CD4-positive, alpha-beta T cell treated with Interleukin-2 at 100 ng/mL for 4 hours (primary cell): ENCODE measurements at regions not wholly inside any gene's neighbourhood (a gene's known extent, or its start where the extent isn't known, plus 50 kb on each side); places are given as distances from the start of the nearest gene placed in this dataset.
"Not testable (repeated sequence)": the region's sequence is repeated elsewhere in the genome, so short reads cannot be mapped to it uniquely, and the experiment has no call there.

Experiments used
- DNase-seq: peaks from one replicate; pipeline ENCODE4 v3.0.0-alpha.2; 2020; ENCODE audit warnings: low spot score

DNA sequence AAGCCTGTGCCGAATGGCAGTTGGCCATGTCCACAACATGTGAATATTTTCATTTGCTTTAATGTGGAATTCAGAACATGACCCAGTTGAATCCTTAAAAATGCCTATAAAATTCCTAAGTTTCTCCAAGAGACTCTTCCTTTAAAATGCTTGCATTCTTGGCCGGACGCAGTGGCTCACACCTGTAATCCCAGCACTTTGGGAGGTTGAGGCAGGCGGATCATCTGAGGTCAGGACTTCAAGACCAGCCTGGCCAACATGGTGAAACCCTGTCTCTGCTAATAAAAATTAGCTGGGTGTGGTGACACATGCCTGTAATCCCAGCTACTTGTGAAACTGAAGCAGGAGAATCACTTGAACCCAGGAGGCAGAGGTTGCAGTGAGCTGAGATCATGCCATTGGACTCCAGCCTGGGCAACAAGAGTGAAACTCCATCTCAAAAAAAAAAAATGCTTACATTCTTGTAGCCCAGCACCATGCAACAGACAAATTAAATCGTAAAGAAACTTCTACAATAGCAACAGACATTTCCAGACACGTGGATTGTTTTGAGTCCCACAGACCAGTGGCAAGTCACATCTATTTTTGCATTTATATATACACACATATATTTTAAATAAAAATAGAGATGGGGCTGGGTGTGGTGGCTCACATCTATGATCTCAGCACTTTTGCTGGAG lies 274.4 kb downstream of the GOLGA6L6 start:
- DNase-seq, result not testable (repeated sequence)

DNA sequence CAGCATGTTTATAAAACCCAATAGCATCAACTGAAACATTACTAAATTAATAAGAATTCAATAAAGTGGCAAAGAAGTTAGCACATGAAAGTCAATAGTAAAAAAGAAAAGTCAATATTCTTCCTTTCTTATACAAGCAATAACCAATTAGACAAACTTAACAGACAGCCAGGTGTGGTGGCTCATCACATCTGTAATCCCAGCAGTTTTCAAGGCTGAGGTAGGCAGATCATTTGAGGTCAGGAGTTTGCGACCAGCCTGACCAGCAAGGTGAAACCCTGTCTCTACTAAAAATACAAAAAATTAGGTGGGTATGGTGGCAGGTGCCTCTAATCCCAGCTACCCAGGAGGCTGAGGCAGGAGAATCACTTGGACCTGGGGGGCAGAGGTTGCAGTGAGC lies 275.9 kb downstream of the GOLGA6L6 start:
- not testable (repeated sequence) for DNase-seq

DNA sequence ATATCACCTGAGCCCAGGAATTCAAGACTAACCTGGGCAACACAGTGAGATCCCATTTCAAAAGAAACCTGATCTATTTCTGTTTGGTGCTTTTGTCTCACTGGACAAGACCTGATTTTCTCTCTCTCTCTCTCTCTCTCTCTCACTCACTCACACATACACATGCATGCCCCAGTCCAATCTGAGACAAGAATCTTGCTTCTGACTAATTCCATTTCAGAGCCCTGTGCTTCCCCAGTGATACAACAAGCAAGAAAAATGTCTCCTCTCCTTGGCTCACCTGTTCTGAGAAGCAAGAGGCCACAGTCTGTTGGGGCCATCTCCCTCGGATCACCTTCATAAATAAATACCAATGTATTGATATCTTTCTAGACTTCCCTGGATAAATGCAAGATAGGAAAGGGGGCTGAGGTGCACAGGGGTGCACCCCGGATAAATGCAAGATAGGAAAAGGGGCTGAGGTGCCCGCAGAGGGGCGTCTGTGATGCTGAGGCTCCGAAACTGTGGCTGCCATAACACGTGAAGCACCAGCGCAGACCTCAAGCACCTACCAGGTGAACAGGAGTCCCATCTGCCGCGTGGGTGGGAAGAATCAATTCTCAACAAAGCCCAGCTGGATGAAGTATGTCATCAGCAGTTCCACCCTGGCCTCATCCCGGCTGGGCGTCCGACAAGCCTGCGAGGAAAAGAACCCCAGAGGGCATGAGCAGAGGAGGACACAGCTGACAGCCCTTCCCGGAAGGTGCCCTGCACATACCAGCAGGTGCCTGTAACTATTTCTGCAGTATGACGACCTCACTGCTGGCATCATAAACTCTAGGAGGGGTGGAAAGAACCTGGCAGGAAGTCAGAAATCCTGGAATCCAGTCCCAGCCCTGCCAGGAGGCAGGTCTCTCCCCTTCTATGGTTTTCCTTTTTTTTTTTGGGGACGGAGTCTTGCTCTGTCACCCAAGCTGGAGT lies 280.0 kb downstream of the GOLGA6L6 start:
- DNase-seq, result not testable (repeated sequence)

DNA sequence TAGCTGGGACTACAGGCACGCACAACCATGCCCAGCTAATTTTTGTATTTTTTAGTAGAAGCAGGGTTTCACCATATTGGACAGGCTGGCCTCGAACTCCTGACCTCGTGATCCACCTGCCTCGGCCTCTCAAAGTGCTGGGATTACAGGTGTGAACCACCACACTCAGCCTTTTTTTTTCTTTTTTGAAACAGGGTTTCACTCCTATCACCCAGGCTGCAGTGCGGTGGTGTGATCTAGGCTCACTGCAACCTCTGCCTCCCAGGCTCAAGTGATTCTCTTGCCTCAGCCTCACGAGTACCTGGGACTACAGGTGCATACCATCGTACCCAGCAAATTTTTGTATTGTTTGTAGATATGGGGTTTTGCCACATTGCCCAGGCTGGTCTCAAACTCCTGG lies 280.9 kb downstream of the GOLGA6L6 start:
- not testable (repeated sequence) for DNase-seq

DNA sequence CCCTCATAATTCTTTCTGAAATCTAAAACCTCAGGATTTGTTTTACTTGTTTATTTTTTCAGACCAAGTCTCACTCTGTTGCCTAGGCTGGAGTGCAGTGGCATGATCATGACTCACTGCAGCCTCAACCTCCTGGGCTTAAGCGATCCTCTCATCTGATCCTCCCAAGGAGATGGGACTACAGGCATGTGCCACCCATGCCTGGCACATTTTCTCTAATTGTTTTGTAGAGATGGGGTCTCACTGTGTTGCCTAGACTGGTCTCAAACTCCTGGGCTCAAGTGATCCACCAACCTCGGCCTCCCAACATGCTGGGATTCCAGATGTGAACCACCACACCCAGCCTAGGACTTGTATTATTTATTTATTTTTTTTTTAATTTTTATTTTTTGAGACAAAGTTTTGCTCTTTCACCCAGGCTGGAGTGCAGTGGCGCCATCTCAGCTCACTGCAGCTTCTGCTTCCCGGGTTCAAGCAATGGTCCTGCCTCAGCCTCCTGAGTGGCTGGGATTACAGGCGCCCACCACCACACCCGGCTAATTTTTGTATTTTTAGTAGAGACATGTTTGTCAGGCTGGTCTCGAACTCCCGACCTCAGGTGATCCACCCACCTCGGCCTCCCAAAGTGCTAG lies 281.9 kb downstream of the GOLGA6L6 start:
- not testable (repeated sequence) for DNase-seq

DNA sequence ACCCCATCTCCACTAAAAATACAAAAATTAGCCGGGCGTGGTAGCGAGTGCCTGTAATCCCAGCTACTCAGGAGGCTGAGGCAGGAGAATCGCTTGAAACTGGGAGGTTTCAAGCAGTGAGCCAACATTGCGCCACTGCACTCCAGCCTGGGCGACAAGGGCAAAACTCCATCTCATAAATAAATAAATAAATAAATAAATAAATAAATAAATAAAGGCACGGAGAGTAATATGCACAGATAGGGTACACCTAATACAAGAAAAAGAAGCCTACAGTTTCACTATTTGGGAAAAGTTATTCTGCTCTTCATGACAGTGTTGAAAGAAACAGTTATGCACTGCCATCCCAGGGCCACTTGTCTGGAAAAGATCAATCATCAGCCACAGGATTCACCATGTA lies 285.2 kb downstream of the GOLGA6L6 start:
- DNase-seq, result not testable (repeated sequence)

DNA sequence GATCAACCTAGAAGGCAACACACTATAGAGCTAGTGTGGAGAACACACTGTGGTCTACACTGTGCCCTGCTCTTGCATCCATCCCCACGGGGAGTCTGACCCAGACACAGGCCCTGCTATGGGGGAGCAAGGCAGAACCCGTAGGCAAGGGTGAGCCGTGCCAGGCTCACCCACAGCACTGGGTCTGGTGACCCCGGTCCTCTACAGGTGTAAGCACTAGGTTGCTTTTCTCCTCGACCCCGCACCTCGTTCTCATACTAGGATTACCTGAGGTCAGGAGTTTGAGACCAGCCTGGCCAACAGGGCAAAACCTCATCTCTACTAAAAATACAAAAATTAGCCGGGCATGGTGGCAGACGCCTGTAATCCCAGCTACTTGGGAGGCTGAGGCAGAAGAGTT lies 286.0 kb downstream of the GOLGA6L6 start:
- DNase-seq, result not testable (repeated sequence)

DNA sequence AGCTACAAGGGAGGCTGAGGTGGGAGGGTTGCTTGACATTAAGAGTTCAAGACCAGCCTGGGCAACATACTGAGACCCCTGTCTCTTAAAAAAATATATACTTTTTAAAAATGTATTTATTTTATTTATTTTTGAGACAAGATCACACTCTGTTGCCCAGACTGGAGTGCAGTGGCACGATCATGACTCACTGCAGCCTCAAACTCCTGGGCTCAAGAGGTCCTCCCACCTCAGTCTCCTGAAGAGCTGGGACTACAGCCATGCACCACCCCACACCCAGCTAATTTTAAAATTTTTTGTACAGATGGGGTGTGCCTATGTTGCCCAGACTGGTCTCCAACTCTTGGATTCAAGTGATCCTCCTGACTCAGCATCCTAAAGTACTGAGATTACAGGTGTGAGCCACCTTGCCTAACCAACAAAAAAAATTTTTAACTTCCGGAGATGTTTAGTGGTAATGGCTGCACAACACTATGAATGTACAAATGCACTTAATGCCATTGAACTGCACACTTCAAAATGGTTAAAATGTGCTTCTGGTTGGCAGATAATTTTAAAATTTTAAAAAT lies 288.5 kb downstream of the GOLGA6L6 start:
- not testable (repeated sequence) for DNase-seq

DNA sequence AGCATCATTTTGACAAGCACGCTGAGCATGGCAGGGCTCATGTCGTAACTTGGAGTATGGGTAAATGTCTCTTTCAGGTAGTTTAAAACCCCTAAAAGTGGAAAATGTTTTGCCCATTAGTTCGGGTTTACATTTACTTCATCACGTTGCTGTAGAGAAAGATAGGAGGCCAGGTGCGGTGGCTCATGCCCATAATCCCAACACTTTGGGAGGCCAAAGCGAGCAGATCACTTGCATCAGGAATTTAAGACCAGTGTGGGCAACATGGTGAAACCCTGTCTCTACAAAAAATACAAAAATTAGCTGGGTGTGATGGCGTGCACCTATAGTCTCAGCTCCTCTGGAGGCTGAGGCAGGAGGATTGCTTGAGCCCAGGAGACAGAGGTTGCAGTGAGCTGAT lies 289.6 kb downstream of the GOLGA6L6 start:
- DNase-seq, result not testable (repeated sequence)

DNA sequence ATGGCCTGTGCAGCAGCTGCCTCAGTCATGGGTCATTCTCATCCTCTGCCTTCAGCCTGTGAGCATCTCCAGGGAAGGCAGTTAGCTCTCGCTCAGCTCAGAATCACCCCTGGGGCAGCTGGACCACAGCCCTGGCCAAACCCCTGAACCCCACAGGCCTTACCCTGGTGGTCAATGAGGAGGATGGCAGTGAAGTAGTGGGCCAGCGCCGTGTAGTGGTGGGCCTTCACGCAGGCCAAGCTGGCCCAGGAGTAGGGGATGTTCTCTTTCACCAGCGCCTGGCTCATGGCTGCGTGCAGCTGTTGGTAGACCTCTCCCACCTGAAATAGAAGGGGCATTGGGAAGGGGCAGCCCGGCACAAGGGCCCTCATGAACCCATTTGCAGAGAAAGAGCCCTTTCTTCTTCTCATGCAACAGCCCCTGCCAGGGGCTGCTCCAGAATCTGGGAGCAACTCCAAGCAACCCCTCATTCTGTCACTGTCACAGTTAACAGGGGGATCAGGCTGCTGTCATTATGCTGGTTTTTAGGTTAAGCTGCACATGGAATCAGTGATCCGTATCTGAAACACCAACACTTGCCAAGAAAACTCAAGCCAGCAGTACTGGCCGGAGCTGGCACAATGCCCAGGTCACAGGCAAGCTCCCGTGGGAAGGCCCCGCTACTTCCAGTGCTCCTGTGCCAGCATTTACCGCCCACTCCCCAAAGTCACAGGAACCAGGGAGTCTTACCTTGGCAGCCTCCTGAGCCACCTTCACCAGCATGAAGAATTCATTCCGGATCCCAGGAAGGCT lies 290.2 kb downstream of the GOLGA6L6 start:
- not testable (repeated sequence) for DNase-seq

DNA sequence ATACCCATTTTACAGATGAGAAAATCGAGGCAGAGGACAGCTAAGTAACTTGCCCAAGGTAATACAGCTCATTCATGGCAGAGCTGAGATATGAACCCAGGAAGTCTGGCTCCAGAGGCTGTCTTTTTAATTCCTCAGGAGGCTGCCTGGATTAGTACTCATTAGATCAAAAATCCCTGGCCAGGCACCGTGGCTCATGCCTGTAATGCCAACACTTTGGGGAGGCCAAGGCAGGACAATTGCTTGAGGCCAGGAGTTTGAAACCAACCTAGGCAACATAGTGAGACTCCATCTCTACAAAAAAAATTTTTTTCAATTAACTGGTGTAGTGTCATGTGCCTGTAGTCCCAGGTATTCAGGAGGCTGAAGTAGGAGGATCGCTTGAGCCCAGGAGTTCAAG lies 291.4 kb downstream of the GOLGA6L6 start:
- not testable (repeated sequence) for DNase-seq

DNA sequence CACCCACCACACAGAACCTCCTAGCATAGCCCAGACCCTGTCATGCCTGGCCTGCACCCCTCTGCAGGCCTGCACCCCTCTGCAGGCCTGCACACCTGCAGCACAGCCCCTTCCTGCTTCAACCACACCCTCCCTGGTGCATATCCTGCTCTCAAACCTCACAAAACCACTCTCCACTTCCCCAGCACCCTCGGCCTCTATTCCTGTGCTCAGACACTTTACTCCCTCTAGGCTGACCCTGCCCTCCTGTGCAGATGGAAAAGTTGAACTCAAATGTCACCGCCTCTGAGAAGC lies 292.0 kb downstream of the GOLGA6L6 start:
- not testable (repeated sequence) for DNase-seq

DNA sequence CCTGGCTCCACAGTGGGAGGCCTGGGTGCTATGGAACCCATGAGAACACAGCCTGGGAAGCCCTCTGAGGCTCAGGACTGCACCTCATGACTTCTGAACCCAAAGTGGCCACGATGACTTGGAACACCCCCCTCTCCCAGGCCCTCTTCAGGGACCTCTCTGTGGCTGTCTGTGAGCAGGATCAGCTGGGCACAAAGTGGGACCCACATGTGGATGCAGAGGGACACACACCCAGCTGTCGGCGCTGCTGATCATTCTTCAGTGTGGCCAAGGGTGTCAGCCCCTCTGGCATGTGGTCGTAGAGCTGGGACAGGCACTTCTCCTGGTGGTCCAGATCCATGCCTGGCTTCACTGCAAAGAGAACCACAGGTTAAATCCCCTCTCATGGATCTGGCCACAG lies 293.2 kb downstream of the GOLGA6L6 start:
- DNase-seq, result not testable (repeated sequence)

DNA sequence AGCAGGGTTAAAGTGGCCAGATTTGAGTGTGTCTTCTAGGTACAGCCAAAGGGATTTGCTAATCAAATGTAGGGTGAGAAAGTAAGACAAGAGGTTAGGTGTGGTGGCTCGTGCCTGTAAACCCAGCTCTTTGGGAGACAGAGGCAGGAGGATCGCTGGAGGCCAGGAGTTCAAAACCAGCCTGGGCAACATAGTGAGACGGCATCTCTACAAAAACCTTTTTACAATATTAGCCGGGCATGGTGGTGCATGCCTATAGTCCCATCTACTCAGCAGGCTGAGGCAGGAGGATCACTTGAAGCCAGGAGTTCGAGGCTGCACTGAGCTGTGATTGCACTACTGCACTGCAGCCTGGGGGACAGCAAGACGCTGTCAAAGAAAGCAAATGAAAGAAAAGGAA lies 294.5 kb downstream of the GOLGA6L6 start:
- not testable (repeated sequence) for DNase-seq

DNA sequence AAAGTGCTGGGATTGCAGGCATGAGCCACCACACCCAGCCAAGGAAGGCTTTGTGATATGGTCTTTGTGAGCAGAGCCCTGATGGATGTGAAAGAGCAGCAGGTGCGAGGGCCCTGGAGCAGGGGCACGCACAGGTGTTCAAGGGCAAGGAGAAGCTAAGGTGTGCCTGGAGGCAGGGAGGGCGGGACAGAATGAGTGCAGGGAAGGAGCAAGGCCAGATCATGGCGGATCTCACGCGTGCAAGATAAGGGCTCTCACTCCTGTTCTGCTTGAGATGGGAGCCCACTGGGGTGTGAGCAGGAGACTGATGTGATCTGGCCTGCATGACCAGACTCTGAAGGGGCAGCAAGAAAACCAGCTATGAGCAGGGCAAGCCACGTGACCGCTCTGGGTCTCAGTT lies 295.0 kb downstream of the GOLGA6L6 start:
- not testable (repeated sequence) for DNase-seq

DNA sequence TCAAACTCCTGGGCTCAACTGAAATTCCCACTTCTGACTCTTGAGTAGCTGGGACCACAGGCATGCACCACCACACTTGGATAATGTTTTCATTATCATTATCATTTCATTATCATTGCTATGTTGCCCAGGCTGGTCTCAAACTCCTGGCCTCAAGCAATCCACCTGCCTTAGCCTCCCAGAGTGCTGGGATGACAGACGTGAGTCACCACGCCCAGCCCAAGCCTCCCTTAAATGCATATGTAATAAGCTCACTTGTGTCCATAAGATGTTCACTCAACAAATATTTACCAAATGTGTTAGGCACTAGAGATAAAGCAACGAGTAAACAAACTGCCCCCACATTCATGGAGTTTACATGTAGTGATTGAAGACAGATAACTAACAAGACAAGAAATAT lies 295.7 kb downstream of the GOLGA6L6 start:
- DNase-seq, result not testable (repeated sequence)

DNA sequence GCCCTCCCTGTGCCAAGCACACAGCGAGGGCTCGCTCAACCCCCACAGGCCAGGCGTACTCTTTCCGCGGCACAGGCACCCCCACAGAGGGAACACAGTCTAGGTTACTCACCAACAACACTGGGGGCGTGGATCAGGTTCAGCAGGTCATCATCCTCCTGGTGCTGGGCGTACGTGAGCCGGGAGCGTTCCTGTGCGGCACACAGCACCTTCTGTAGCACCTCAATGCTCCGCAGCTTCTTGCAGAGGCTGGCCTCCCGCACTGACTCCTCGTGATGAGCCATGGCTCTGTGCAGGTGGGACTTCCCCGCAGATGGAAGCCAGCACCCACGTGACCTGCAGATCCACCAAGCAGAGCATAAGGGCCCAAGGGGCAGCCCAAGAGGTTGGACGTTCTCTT lies 296.8 kb downstream of the GOLGA6L6 start:
- not testable (repeated sequence) for DNase-seq

DNA sequence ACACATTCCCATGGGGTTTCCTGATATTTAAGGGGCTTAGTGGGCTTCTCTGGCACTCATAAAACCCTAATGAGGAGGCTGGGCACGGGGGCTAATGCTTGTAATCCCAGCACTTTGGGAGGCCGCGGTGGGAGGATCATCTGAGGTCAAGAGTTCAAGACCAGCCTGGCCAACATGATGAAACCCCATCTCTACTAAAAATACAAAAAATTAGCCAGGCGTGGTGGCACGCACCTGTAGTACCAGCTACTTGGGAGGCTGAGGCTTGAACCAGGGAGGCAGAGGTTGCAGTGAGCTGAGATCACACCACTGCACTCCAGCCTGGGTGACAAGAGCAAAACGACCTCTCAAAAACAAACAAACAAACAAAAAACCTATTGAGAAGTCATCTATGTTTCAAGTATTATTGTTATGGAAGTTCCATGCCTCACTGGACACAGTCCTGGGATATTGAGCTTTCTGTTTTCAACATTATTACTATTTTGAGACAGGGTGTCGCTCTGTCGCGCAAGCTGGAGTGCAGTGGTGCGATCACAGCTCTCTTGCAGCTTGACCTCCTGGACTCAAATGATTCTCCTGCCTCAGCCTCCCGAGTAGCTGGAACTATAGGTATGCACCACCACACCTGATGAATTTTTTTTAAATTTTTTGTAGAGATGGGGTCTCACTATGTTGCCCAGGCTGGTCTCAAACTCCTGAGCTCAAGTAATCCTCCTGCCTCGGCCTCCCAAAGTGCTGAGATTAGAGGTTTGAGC lies 297.9 kb downstream of the GOLGA6L6 start:
- not testable (repeated sequence) for DNase-seq

DNA sequence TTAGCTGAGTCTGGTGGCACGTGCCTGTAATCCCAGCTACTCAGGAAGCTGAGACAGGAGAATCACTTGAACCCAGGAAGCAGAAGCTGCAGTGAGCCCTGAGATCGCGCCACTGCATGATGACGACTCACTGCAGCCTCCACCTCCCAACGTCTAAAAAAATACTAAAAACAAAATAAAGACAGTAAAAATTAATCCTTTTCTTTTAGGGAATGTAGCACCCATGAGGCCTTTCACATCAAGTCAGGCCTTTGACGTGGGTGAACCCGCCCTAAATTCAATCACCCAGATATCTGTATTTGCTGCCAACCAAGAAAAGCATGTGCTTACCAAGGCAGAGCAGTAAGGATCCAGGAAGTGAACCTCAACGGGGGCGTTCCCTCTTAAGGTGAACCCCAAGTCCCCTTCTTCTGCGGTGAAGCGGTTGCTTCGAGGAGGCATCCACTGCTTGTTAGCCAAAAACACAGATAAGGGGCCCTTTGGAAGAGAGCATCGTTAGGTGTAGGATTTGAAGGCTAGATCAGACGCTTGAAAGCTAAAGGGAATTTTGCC lies 301.2 kb downstream of the GOLGA6L6 start:
- DNase-seq, result not testable (repeated sequence)

DNA sequence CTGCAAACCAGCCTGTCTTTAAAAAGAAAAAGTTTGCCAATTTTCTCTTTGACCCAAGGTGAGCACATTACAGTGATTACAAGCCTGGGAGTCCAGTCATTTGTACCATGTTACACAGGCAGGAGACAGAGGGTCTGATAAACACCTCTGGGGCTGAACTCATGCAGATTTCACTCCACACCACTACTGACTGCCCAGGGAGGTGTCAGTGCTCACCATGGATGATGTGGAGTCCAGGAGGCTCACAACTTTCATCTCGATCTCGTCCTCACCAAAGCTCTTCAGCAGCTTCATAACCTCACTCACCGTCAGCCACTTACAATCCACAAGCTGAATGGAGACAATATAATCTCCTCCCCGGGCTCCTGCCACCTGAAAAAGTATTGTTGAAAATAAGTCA lies 302.4 kb downstream of the GOLGA6L6 start:
- not testable (repeated sequence) for DNase-seq
